BLaER1 treated with 17β-estradiol and CSF1 and Interleukin-3, amounts not matched to agents 10 nM and 100 nM (cell line): ENCODE measurements at regions not wholly inside any gene's neighbourhood (a gene's known extent, or its start where the extent isn't known, plus 50 kb on each side); places are given as distances from the start of the nearest gene placed in this dataset.

Source experiments
- H3K27ac ChIP-seq, 11 experiments: shearing (Covaris generic); formaldehyde crosslinking; 2 replicates each; pipeline ENCODE4 v1.8.1; 2022
- H3K27me3 ChIP-seq, 11 experiments: shearing (Covaris generic); formaldehyde crosslinking; 2 replicates each; pipeline ENCODE4 v1.8.1; 2022
- H3K36me3 ChIP-seq, 11 experiments: shearing (Covaris generic); formaldehyde crosslinking; 2 replicates each; pipeline ENCODE4 v1.8.1; 2022
- H3K4me1 ChIP-seq, 10 experiments: shearing (Covaris generic); formaldehyde crosslinking; 2 replicates each; pipeline ENCODE4 v1.8.1; 2022
- H3K4me2 ChIP-seq, 11 experiments: shearing (Covaris generic); formaldehyde crosslinking; 2 replicates each; pipeline ENCODE4 v1.8.1; 2022
- H3K4me3 ChIP-seq, 10 experiments: shearing (Covaris generic); formaldehyde crosslinking; 2 replicates each; pipeline ENCODE4 v1.8.1; 2022
- H3K9ac ChIP-seq, 11 experiments: shearing (Covaris generic); formaldehyde crosslinking; 2 replicates each; pipeline ENCODE4 v1.8.1; 2022
- H3K9me3 ChIP-seq, 11 experiments: shearing (Covaris generic); formaldehyde crosslinking; replicated peaks in 1 of 11; 2 replicates each; pipeline ENCODE4 v1.8.1; 2022
- H4K20me1 ChIP-seq, 11 experiments: shearing (Covaris generic); formaldehyde crosslinking; 2 replicates each; pipeline ENCODE4 v1.8.1; 2022
- Cebpa-rat ChIP-seq, 11 experiments: shearing (Covaris generic); IDR thresholded peaks; 2 replicates each; pipeline ENCODE4 v1.8.1; 2022

DNA sequence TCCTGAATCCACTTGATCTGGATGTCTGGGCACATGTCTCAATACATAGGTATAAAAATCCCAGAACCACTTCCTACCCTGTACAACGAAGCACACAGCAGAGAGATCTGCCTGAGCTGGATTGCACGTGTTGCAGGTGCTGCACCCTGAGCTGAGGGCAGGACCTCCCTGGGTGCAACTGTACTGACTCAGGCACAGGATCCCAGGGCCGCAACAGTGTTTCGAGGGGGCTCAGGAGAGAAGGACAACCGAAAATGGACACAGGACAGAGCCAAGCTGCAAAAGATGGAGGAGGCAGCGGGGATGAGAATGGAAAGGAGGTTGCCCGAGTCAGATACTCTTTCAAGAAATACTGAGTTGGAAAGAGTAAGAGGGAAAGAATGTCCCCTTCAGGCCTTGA lies 354.1 kb downstream of the EIPR1 start:
- no peaks in the 10 kb centered on the region for H3K27me3 ChIP-seq
- H3K36me3 ChIP-seq = no peaks in the 10 kb centered on the region
- no peak overlapping the region for H3K9ac ChIP-seq
- no peaks in the 10 kb centered on the region for H3K4me1 ChIP-seq
- peaks cover 3 to 40% (median 16%) of the 10 kb centered on the region in 11 experiments; a peak in 14 of 22 replicates for H3K9me3 ChIP-seq
- H3K27ac ChIP-seq = no peak overlapping the region
- no peak overlapping the region for H3K4me3 ChIP-seq
- TF ChIP-seq Cebpa-rat (IDR thresholded peaks at IDR 0.05) = no peak
- H3K4me2 ChIP-seq = no peak overlapping the region
- no peaks in the 10 kb centered on the region for H4K20me1 ChIP-seq

GRCh38 chr2:3022841-3023372 lies 354.7 kb downstream of the EIPR1 start:
- no peaks in the 10 kb centered on the region for H3K27me3 ChIP-seq
- no peaks in the 10 kb centered on the region for H3K36me3 ChIP-seq
- no peaks in the 10 kb centered on the region for H3K4me1 ChIP-seq
- H3K27ac ChIP-seq = no peak overlapping the region
- no peak overlapping the region for H3K4me3 ChIP-seq
- no peaks in the 10 kb centered on the region for H4K20me1 ChIP-seq
- no peak overlapping the region for H3K4me2 ChIP-seq
- H3K9me3 ChIP-seq = peaks cover 3 to 36% (median 16%) of the 10 kb centered on the region in 11 experiments; a peak in 14 of 22 replicates
- H3K9ac ChIP-seq = no peak overlapping the region
- no peak for TF ChIP-seq Cebpa-rat (IDR thresholded peaks at IDR 0.05)

- Histone ChIP-seq H3K4me1 (no peaks in the 10 kb centered on the region), H3K9ac (no peak overlapping the region), H3K36me3 (no peaks in the 10 kb centered on the region), H3K27me3 (no peaks in the 10 kb centered on the region), H3K27ac (no peak overlapping the region), H3K4me2 (no peak overlapping the region), H4K20me1 (no peaks in the 10 kb centered on the region), H3K4me3 (no peak overlapping the region), H3K9me3 (peaks cover 12 to 35% (median 21%) of the 10 kb centered on the region in 11 experiments)
- no peak for TF ChIP-seq Cebpa-rat (IDR thresholded peaks at IDR 0.05)
Measured at GRCh38 chr2:3021720-3022119, 355.9 kb downstream of the EIPR1 start.

- H3K4me1 ChIP-seq = peaks cover 0 to 18% (median 11%) of the 10 kb centered on the region in 10 experiments; a peak in 10 of 20 replicates
- no peaks in the 10 kb centered on the region for H3K27me3 ChIP-seq
- no peaks in the 10 kb centered on the region for H4K20me1 ChIP-seq
- no peak overlapping the region for H3K4me3 ChIP-seq
- H3K9me3 ChIP-seq = peaks cover 15 to 35% (median 27%) of the 10 kb centered on the region in 11 experiments
- H3K4me2 ChIP-seq = no peak overlapping the region
- H3K36me3 ChIP-seq = no peaks in the 10 kb centered on the region
- H3K27ac ChIP-seq = no peak overlapping the region
- no peak overlapping the region for H3K9ac ChIP-seq
- no peak for TF ChIP-seq Cebpa-rat (IDR thresholded peaks at IDR 0.05)
Measured at GRCh38 chr2:3010001-3010400, 367.6 kb downstream of the EIPR1 start.

DNA sequence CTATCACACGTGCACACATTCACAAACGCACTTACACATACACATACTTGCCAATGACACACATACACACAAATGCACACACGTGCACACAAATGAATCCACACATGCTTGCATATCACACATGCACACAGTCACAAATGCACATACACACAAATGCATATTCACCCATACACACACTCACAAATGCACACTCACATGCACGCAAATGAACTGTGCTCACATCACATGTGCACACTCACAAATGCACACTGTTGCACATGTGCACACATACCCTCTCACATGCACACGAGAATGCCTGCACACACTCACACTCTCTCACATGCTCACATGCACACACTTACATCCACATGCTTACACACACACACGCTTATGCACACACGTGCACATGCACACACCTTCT lies 368.1 kb downstream of the EIPR1 start:
- no peaks in the 10 kb centered on the region for H3K36me3 ChIP-seq
- H3K4me3 ChIP-seq = no peak overlapping the region
- peaks cover 0 to 18% (median 11%) of the 10 kb centered on the region in 10 experiments; a peak in 10 of 20 replicates for H3K4me1 ChIP-seq
- H4K20me1 ChIP-seq = no peaks in the 10 kb centered on the region
- H3K27ac ChIP-seq = no peak overlapping the region
- H3K9ac ChIP-seq = no peak overlapping the region
- no peak for TF ChIP-seq Cebpa-rat (IDR thresholded peaks at IDR 0.05)
- peaks cover 15 to 30% (median 24%) of the 10 kb centered on the region in 11 experiments for H3K9me3 ChIP-seq
- no peak overlapping the region for H3K4me2 ChIP-seq
- no peaks in the 10 kb centered on the region for H3K27me3 ChIP-seq

GRCh38 chr2:3009005-3009404 lies 368.6 kb downstream of the EIPR1 start:
- no peak overlapping the region; a peak in 1 of 22 replicates for H3K4me2 ChIP-seq
- H3K9me3 ChIP-seq = peaks cover 15 to 25% (median 20%) of the 10 kb centered on the region in 11 experiments
- H3K4me1 ChIP-seq = peaks cover 0 to 18% (median 11%) of the 10 kb centered on the region in 10 experiments; a peak in 10 of 20 replicates
- H3K4me3 ChIP-seq = no peak overlapping the region
- H3K36me3 ChIP-seq = no peaks in the 10 kb centered on the region
- no peaks in the 10 kb centered on the region for H4K20me1 ChIP-seq
- no peak overlapping the region for H3K27ac ChIP-seq
- no peaks in the 10 kb centered on the region for H3K27me3 ChIP-seq
- TF ChIP-seq Cebpa-rat (IDR thresholded peaks at IDR 0.05) = no peak
- no peak overlapping the region for H3K9ac ChIP-seq

GRCh38 chr2:3008561-3008960 lies 369.1 kb downstream of the EIPR1 start:
- peaks cover 0 to 18% (median 11%) of the 10 kb centered on the region in 10 experiments; a peak in 10 of 20 replicates for H3K4me1 ChIP-seq
- no peaks in the 10 kb centered on the region for H4K20me1 ChIP-seq
- peaks cover 10 to 21% (median 16%) of the 10 kb centered on the region in 11 experiments for H3K9me3 ChIP-seq
- H3K4me3 ChIP-seq = no peak overlapping the region
- H3K4me2 ChIP-seq = peak overlapping the region in 6 of 11 experiments; percentile 9 to 63 (median 44); a peak in 8 of 22 replicates
- no peaks in the 10 kb centered on the region for H3K36me3 ChIP-seq
- H3K27me3 ChIP-seq = no peaks in the 10 kb centered on the region
- no peak for TF ChIP-seq Cebpa-rat (IDR thresholded peaks at IDR 0.05)
- H3K27ac ChIP-seq = no peak overlapping the region
- H3K9ac ChIP-seq = no peak overlapping the region

GRCh38 chr2:3007135-3007534 lies 370.5 kb downstream of the EIPR1 start:
- Histone ChIP-seq H3K4me3 (no peak overlapping the region), H4K20me1 (no peaks in the 10 kb centered on the region), H3K27me3 (no peaks in the 10 kb centered on the region)

DNA sequence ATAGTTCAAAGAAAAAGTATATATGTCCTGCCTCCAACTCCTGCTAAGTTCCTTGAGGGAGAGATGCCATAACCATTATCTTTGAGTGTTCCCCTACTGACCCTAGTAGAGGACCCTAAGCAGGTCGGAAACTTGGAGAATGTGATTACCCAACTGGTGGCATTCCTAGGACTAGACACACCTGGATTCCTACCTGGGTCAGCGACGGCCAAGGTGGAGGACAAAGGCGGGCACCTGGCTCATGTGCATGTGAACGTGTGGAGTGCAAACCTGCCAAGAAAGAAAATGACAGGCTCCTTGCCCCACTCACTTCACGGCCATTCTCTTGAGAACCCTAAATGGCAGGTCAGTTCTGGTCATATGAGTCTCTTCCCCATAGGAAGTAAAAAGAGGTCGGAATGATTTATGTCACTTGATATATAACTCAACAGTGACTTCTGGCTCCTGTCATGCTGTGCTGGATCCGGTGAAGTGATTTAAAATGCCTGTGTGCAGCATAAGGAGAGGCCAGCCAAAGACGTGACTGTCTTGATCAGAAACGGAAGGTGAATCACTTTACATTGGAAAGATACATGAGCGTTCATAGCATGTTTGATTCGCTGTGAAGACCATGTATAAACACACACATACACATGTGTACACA lies 371.6 kb downstream of the EIPR1 start:
- H3K4me1 ChIP-seq = peaks cover 3 to 28% (median 18%) of the 10 kb centered on the region in 10 experiments; a peak in 16 of 20 replicates
- no peak overlapping the region for H3K4me3 ChIP-seq
- no peak for TF ChIP-seq Cebpa-rat (IDR thresholded peaks at IDR 0.05)
- H3K9me3 ChIP-seq = no peaks in the 10 kb centered on the region
- H3K36me3 ChIP-seq = no peaks in the 10 kb centered on the region
- no peaks in the 10 kb centered on the region for H3K27me3 ChIP-seq
- no peak overlapping the region for H3K9ac ChIP-seq
- no peaks in the 10 kb centered on the region for H4K20me1 ChIP-seq
- H3K4me2 ChIP-seq = no peak overlapping the region
- no peak overlapping the region for H3K27ac ChIP-seq

More at GRCh38 chr2:3007135-3007534, 370.5 kb downstream of the EIPR1 start:
- Histone ChIP-seq H3K36me3 (no peaks in the 10 kb centered on the region), H3K4me2 (no peak overlapping the region), H3K4me1 (peaks cover 0 to 21% (median 13%) of the 10 kb centered on the region in 10 experiments; a peak in 14 of 20 replicates), H3K27ac (no peak overlapping the region), H3K9me3 (peaks cover 0 to 6% (median 2%) of the 10 kb centered on the region in 11 experiments; a peak in 14 of 22 replicates), H3K9ac (no peak overlapping the region)
- no peak for TF ChIP-seq Cebpa-rat (IDR thresholded peaks at IDR 0.05)
